Uterus (tissue), 3 donors: ENCODE measurements at regions not wholly inside any gene's neighbourhood (a gene's known extent, or its start where the extent isn't known, plus 50 kb on each side); places are given as distances from the start of the nearest gene placed in this dataset.
"Not testable (repeated sequence)": the region's sequence is repeated elsewhere in the genome, so short reads cannot be mapped to it uniquely, and the experiment has no call there.

Source experiments
- DNase-seq, 2 donors: peaks; one replicate each; pipeline ENCODE4 v3.0.0-alpha.2; 2019 to 2020
- H3K27ac ChIP-seq, 2 donors: fragments of 200-600 bp; sonication (generic); 1 replicate in 1 of 2; 2 replicates in 1 of 2; pipeline ENCODE4 v1.5.1; 2016 to 2018
- H3K27me3 ChIP-seq, 2 donors: fragments of 200-600 bp; sonication (generic); one replicate each; pipeline ENCODE4 v1.5.1; 2018 to 2019; ENCODE audit warnings: control low read depth in 1 of 2
- H3K36me3 ChIP-seq, 2 donors: fragments of 200-600 bp; sonication (generic); one replicate each; pipeline ENCODE4 v1.5.1; 2019; ENCODE audit warnings: control low read depth in 1 of 2
- H3K4me1 ChIP-seq, 2 donors: fragments of 200-600 bp; sonication (generic); one replicate each; pipeline ENCODE4 v1.5.1; 2018 to 2019; ENCODE audit warnings: control low read depth in 1 of 2
- H3K4me3 ChIP-seq, 2 donors: fragments of 200-600 bp; sonication (generic); 1 replicate in 1 of 2; 2 replicates in 1 of 2; pipeline ENCODE4 v1.5.1; 2018 to 2019; ENCODE audit warnings: mild to moderate bottlenecking in 1 of 2
- H3K9me3 ChIP-seq, 2 donors: fragments of 200-600 bp; sonication (generic); one replicate each; pipeline ENCODE4 v1.5.1; 2019; ENCODE audit warnings: control low read depth in 1 of 2
- CTCF ChIP-seq, 4 experiments: fragments of 200-600 bp in 2 of 4; fragments of 450-650 bp in 2 of 4; sonication (generic) in 2 of 4; IDR thresholded peaks; one replicate each; pipeline ENCODE4 v1.5.1; 2016 to 2019; ENCODE audit warnings: antibody characterized with exemption in 4 of 4, mild to moderate bottlenecking in 2 of 4, moderate library complexity in 1 of 4
- POLR2A ChIP-seq, 2 donors: fragments of 450-650 bp; IDR thresholded peaks; one replicate each; pipeline ENCODE4 v1.6.1; 2016; ENCODE audit warnings: antibody characterized with exemption in 2 of 2, mild to moderate bottlenecking in 1 of 2, moderate library complexity in 1 of 2
- intact Hi-C: fragments of 100-400 bp; cut with DNase I; formaldehyde crosslinking; loops from one replicate; pipeline ENCODE4 v1.15.1; 2023; ENCODE audit warnings: low total_unique reads
- donor health status: DM: yes; HTN: yes; CAD: no.

GRCh38 chr6:68196645-68197044 is 438.4 kb upstream of the ADGRB3 start:
- TF ChIP-seq CTCF (IDR thresholded peaks at IDR 0.05) (no peak), POLR2A (IDR thresholded peaks at IDR 0.05) (no peak)

GRCh38 chr6:68195753-68196152 is 439.3 kb upstream of the ADGRB3 start:
- H3K9me3 ChIP-seq: not testable (repeated sequence)

More at GRCh38 chr6:68196645-68197044, 438.4 kb upstream of the ADGRB3 start:
- Histone ChIP-seq H3K4me3 (no peak overlapping the region), H3K9me3 (peaks cover 0 to 6% of the 10 kb centered on the region in 2 donors), H3K36me3 (peaks cover 0 to 3% of the 10 kb centered on the region in 2 donors), H3K27ac (no peak overlapping the region), H3K27me3 (no peaks in the 10 kb centered on the region), H3K4me1 (no peaks in the 10 kb centered on the region)
- DNase-seq: no peak
- intact Hi-C loops: no loop called here

GRCh38 chr6:68194846-68195478 is 440.1 kb upstream of the ADGRB3 start:
- no peak for DNase-seq
- no peaks in the 10 kb centered on the region for H3K27me3 ChIP-seq
- H3K4me1 ChIP-seq: no peaks in the 10 kb centered on the region
- H3K9me3 ChIP-seq: no peaks in the 10 kb centered on the region
- H3K4me3 ChIP-seq: no peak overlapping the region
- intact Hi-C loops: no loop called here
- H3K36me3 ChIP-seq: peaks cover 0 to 3% of the 10 kb centered on the region in 2 donors
- TF ChIP-seq CTCF (IDR thresholded peaks at IDR 0.05) (no peak), POLR2A (IDR thresholded peaks at IDR 0.05) (no peak)
- H3K27ac ChIP-seq: no peak overlapping the region

More at GRCh38 chr6:68195753-68196152, 439.3 kb upstream of the ADGRB3 start:
- H3K4me3 ChIP-seq, H3K27ac ChIP-seq, H3K36me3 ChIP-seq, H3K27me3 ChIP-seq, intact Hi-C loops, DNase-seq, H3K4me1 ChIP-seq: not testable (repeated sequence)

GRCh38 chr6:68192988-68193387 is 442.1 kb upstream of the ADGRB3 start:
- H3K4me3 ChIP-seq: no peak overlapping the region
- no peaks in the 10 kb centered on the region for H3K9me3 ChIP-seq
- no peak for DNase-seq
- no peaks in the 10 kb centered on the region for H3K4me1 ChIP-seq
- H3K27me3 ChIP-seq: no peaks in the 10 kb centered on the region
- intact Hi-C loops: no loop called here
- H3K27ac ChIP-seq: no peak overlapping the region
- peaks cover 0 to 3% of the 10 kb centered on the region in 2 donors for H3K36me3 ChIP-seq
- no peak for TF ChIP-seq CTCF (IDR thresholded peaks at IDR 0.05)

GRCh38 chr6:68189217-68189815 is 445.8 kb upstream of the ADGRB3 start:
- Histone ChIP-seq H3K36me3 (peaks cover 0 to 3% of the 10 kb centered on the region in 2 donors), H3K4me3 (no peak overlapping the region), H3K4me1 (no peaks in the 10 kb centered on the region), H3K27me3 (no peaks in the 10 kb centered on the region), H3K27ac (no peak overlapping the region), H3K9me3 (no peaks in the 10 kb centered on the region)
- TF ChIP-seq POLR2A (IDR thresholded peaks at IDR 0.05) (no peak), CTCF (IDR thresholded peaks at IDR 0.05) (no peak)
- intact Hi-C loops: no loop called here
- no peak for DNase-seq
